Bronchial epithelial cell (primary cell): ENCODE measurements at regions not wholly inside any gene's neighbourhood (a gene's known extent, or its start where the extent isn't known, plus 50 kb on each side); places are given as distances from the start of the nearest gene placed in this dataset.

Experiments
- DNase-seq: peaks from one replicate; pipeline ENCODE4 v3.0.0-alpha.2; 2010; ENCODE audit warnings: low read depth
- FAIRE-seq: peaks from 2 replicates; lab custom pipeline; 2011; peaks lifted over from hg19 to GRCh38; lab: Jason Lieb, UNC
- H3K27me3 ChIP-seq: 2 replicates; pipeline ENCODE4 v1.5.1; 2011; ENCODE audit warnings: low read length; ENCODE audit not compliant: control insufficient read depth, insufficient read depth
- H3K36me3 ChIP-seq: 2 replicates; pipeline ENCODE4 v1.5.1; 2011; ENCODE audit warnings: low read length; ENCODE audit not compliant: control insufficient read depth, insufficient read depth
- H3K4me3 ChIP-seq: 2 replicates; pipeline ENCODE4 v1.5.1; 2011; ENCODE audit warnings: mild to moderate bottlenecking, low read depth, low read length, control low read depth
- TF ChIP-seq, protein P1 (sequence below): IDR thresholded peaks from 2 replicates; pipeline ENCODE4 v1.5.1; 2011; ENCODE audit warnings: mild to moderate bottlenecking, moderate library complexity, low read length, control low read depth, inconsistent platforms; ENCODE audit not compliant: insufficient read depth, severe bottlenecking

GRCh38 chr4:74583089-74583700 is 138.3 kb downstream of the AREG start:
- Histone ChIP-seq H3K36me3 (no peaks in the 10 kb centered on the region), H3K27me3 (no peaks in the 10 kb centered on the region), H3K4me3 (no peak overlapping the region)
- TF ChIP-seq, protein P1, sequence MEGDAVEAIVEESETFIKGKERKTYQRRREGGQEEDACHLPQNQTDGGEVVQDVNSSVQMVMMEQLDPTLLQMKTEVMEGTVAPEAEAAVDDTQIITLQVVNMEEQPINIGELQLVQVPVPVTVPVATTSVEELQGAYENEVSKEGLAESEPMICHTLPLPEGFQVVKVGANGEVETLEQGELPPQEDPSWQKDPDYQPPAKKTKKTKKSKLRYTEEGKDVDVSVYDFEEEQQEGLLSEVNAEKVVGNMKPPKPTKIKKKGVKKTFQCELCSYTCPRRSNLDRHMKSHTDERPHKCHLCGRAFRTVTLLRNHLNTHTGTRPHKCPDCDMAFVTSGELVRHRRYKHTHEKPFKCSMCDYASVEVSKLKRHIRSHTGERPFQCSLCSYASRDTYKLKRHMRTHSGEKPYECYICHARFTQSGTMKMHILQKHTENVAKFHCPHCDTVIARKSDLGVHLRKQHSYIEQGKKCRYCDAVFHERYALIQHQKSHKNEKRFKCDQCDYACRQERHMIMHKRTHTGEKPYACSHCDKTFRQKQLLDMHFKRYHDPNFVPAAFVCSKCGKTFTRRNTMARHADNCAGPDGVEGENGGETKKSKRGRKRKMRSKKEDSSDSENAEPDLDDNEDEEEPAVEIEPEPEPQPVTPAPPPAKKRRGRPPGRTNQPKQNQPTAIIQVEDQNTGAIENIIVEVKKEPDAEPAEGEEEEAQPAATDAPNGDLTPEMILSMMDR = no peak
- peak; percentile 38 for DNase-seq
- no peak for FAIRE-seq

GRCh38 chr4:74583757-74584156 is 138.8 kb downstream of the AREG start:
- DNase-seq (peak; percentile 66), FAIRE-seq (no peak)
- H3K27me3 ChIP-seq = no peaks in the 10 kb centered on the region
- no peaks in the 10 kb centered on the region for H3K36me3 ChIP-seq
- no peak overlapping the region for H3K4me3 ChIP-seq
- TF ChIP-seq, protein P1 = no peak

DNA sequence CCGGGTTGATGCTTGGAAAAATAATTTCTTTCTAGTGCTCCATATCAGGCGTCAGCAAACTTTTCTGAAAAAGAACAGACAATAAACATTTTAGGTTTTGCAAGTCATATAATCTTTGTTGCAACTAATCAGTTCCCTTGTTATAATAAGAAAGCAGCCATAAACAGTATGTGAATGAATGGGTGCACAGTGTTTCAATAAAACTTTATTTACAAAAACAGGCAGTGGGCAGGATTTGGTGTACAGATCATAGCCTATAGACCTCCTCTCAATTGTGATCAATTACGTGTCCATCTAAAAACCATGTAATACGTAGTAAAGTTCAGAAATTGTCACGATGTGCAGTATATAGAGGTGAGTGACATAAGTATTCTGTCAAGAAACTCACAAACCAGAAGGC is 143.4 kb downstream of the AREG start:
- H3K27me3 ChIP-seq = no peaks in the 10 kb centered on the region
- no peaks in the 10 kb centered on the region for H3K36me3 ChIP-seq
- TF ChIP-seq, protein P1 = no peak
- H3K4me3 ChIP-seq = no peak overlapping the region
- DNase-seq (no peak), FAIRE-seq (no peak)

- TF ChIP-seq, protein P1 = no peak
Observed at GRCh38 chr4:74590476-74590875, 145.5 kb downstream of the AREG start.

DNA sequence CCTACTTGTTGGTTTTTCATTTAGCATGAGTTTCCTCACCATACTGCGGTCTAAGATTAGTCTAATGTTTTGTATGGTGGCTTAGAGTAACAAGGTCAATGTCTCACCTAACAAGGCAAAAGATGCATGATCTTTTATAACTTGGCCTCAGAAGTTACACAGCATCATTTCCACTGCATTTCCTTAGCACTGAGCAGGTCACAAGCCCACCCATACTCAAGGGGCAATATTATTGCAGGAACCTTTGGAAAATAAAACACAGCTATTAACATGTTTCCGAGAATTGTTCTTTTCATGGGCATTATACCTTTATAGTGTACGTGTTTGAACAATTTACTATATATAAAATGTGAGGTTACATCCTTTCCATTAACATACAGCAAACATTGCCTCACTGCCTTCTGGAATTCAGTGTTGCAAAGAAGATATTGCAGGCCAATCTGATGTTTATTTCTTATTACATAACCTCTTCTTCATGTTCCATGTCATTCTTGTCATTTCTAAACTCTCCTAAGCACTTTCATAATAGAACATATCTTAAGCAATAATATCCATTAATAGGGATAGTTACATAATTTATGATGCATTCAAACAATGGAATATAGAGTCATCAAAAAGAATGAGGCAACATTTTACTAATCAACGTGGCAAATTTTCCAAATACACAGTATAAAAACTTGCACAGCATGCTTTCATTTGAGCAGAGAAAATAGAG is 153.8 kb downstream of the AREG start:
- H3K27me3 ChIP-seq = no peaks in the 10 kb centered on the region
- no peak for FAIRE-seq
- H3K4me3 ChIP-seq = no peak overlapping the region
- no peaks in the 10 kb centered on the region for H3K36me3 ChIP-seq
- TF ChIP-seq, protein P1 = no peak
- no peak for DNase-seq

More at GRCh38 chr4:74590476-74590875, 145.5 kb downstream of the AREG start:
- no peaks in the 10 kb centered on the region for H3K27me3 ChIP-seq
- no peak overlapping the region for H3K4me3 ChIP-seq
- DNase-seq (peak; percentile 52), FAIRE-seq (no peak)
- H3K36me3 ChIP-seq = no peaks in the 10 kb centered on the region
